Pancreas (tissue), 10 donors: ENCODE measurements at regions not wholly inside any gene's neighbourhood (a gene's known extent, or its start where the extent isn't known, plus 50 kb on each side); places are given as distances from the start of the nearest gene placed in this dataset.
A peak's percentile ranks its signal among the peaks of the same experiment; 100 is the strongest.

Experiments used
- ATAC-seq, 4 donors: fragments of 200-7000 bp; cut with Tn5 transposase; one replicate each; pipeline versions ENCODE4 v1.8.0 to v1.9.1; 2020; ENCODE audit warnings: mild to moderate bottlenecking in 4 of 4, moderate library complexity in 4 of 4
- DNase-seq, 6 donors: peaks; one replicate each; pipeline ENCODE4 v3.0.0-alpha.2; 2020
- FAIRE-seq: peaks from 2 replicates; lab custom pipeline; 2012; peaks lifted over from hg19 to GRCh38; lab: Jason Lieb, UNC
- H3K27ac ChIP-seq, 4 donors: fragments of 200-600 bp; sonication (generic); 1 replicate in 3 of 4; 2 replicates in 1 of 4; pipeline versions ENCODE4 v1.5.0 to v1.8.0; 2020
- H3K27me3 ChIP-seq, 4 donors: fragments of 200-600 bp; one replicate each; pipeline ENCODE4 v1.8.0; 2021
- H3K36me3 ChIP-seq, 3 donors: fragments of 200-600 bp; sonication (generic) in 1 of 3; one replicate each; pipeline versions ENCODE4 v1.5.0 to v1.8.0; 2020 to 2021
- H3K4me1 ChIP-seq, 3 donors: fragments of 200-600 bp; one replicate each; pipeline ENCODE4 v1.8.0; 2021
- H3K4me3 ChIP-seq, 4 donors: fragments of 200-600 bp; sonication (generic) in 2 of 4; one replicate each; pipeline versions ENCODE4 v1.5.0 to v1.8.0; 2020 to 2021
- H3K9me3 ChIP-seq, 4 donors: fragments of 200-600 bp; one replicate each; pipeline ENCODE4 v1.8.0; 2021
- CTCF ChIP-seq, 4 donors: fragments of 200-600 bp; sonication (generic) in 3 of 4; IDR thresholded peaks; one replicate each; pipeline versions ENCODE4 v1.5.0 to v1.8.0; 2021; ENCODE audit warnings: antibody characterized with exemption in 4 of 4
- WGBS, 2 donors: extraction: QIAGEN DNeasy Blood & Tissue Kit; methylation state at CpG; one replicate each; pipeline ENCODE4 v1.1.7; 2013; 5-methylcytosine and 5-hydroxymethylcytosine counted together
- intact Hi-C, 3 donors: fragments of 100-400 bp; cut with DNase I; formaldehyde crosslinking; loops; one replicate each; pipeline versions ENCODE4 v1.11.1 to v1.14.2; 2022
- donor health status: healthy with polysubstance abuse.
- donor health status: DM: no; HTN: no; CAD: no; lungs with moderate emphysema.
- donor health status: DM: no; HTN: no; CAD: no.
- donor health status: control.
- donor health status: control.
- donor health status: Bipolar disorder and iron deficiency.
- donor health status: DM: yes; HTN: yes; CAD: no.
- donor health status: DM: no; HTN: no; CAD: no.
- donor health status: DM: no; HTN: no; CAD: no.
- donor health status: DM: yes; HTN: yes; CAD: no.

- Histone ChIP-seq H3K4me1 (no peaks in the 10 kb centered on the region), H3K27me3 (peaks cover 0 to 3% (median 0%) of the 10 kb centered on the region in 4 donors), H3K27ac (no peak overlapping the region), H3K4me3 (no peak overlapping the region), H3K9me3 (no peaks in the 10 kb centered on the region), H3K36me3 (no peaks in the 10 kb centered on the region)
- 15 to 34% methylated on average over 2 of the region's 2 CpGs for WGBS, 2 donors
- ATAC-seq: no peak
- no peak for TF ChIP-seq CTCF (IDR thresholded peaks at IDR 0.05)
- FAIRE-seq: no peak
- intact Hi-C loops: no loop called here
- no peak for DNase-seq
These were observed 1004.9 kb upstream of the ADGRL3 start for GRCh38 chr4:60195256-60195655.

GRCh38 chr4:60201052-60201673, 999.0 kb upstream of the ADGRL3 start:
- no peak for FAIRE-seq
- H3K9me3 ChIP-seq: no peaks in the 10 kb centered on the region
- no peaks in the 10 kb centered on the region for H3K36me3 ChIP-seq
- peak; percentile 53 to 77 (median 66) for ATAC-seq
- no peak overlapping the region for H3K4me3 ChIP-seq
- peak; percentile 51 to 90 (median 76) for TF ChIP-seq CTCF (IDR thresholded peaks at IDR 0.05)
- WGBS, 2 donors: 2 to 3% methylated on average over 3 of the region's 3 CpGs
- H3K4me1 ChIP-seq: no peaks in the 10 kb centered on the region
- peak; percentile 12 to 69 (median 32) for DNase-seq
- H3K27me3 ChIP-seq: peaks cover 0 to under 1% (median 0%) of the 10 kb centered on the region in 4 donors
- H3K27ac ChIP-seq: no peak overlapping the region
- intact Hi-C loops: no loop called here

GRCh38 chr4:60209588-60209987, 990.5 kb upstream of the ADGRL3 start:
- TF ChIP-seq CTCF (IDR thresholded peaks at IDR 0.05): no peak
- H3K36me3 ChIP-seq: no peaks in the 10 kb centered on the region
- no peak overlapping the region for H3K4me3 ChIP-seq
- ATAC-seq (no peak), DNase-seq (no peak), FAIRE-seq (no peak)
- 88 to 95% methylated on average over 1 of the region's 1 CpG for WGBS, 2 donors
- intact Hi-C loops: no loop called here
- H3K4me1 ChIP-seq: no peaks in the 10 kb centered on the region
- no peak overlapping the region for H3K27ac ChIP-seq
- H3K27me3 ChIP-seq: no peaks in the 10 kb centered on the region
- H3K9me3 ChIP-seq: no peaks in the 10 kb centered on the region

- no peak for TF ChIP-seq CTCF (IDR thresholded peaks at IDR 0.05)
- no peak for DNase-seq
- H3K27me3 ChIP-seq: peaks cover 0 to 7% (median 0%) of the 10 kb centered on the region in 4 donors
- no peaks in the 10 kb centered on the region for H3K36me3 ChIP-seq
- no peaks in the 10 kb centered on the region for H3K9me3 ChIP-seq
- FAIRE-seq: no peak
- no peak overlapping the region for H3K27ac ChIP-seq
- WGBS, 2 donors: 92 to 97% methylated on average over 2 of the region's 2 CpGs
- ATAC-seq: no peak
- no peak overlapping the region for H3K4me3 ChIP-seq
- no peaks in the 10 kb centered on the region for H3K4me1 ChIP-seq
- intact Hi-C loops: no loop called here
These were observed 984.2 kb upstream of the ADGRL3 start for GRCh38 chr4:60215906-60216305.

GRCh38 chr4:60216752-60217151, 983.4 kb upstream of the ADGRL3 start:
- intact Hi-C loops: no loop called here
- Histone ChIP-seq H3K36me3 (no peaks in the 10 kb centered on the region), H3K27me3 (peaks cover 0 to 7% (median 0%) of the 10 kb centered on the region in 4 donors), H3K4me3 (no peak overlapping the region), H3K9me3 (no peaks in the 10 kb centered on the region), H3K4me1 (no peaks in the 10 kb centered on the region), H3K27ac (no peak overlapping the region)
- ATAC-seq: no peak
- TF ChIP-seq CTCF (IDR thresholded peaks at IDR 0.05): no peak
- DNase-seq: no peak
- 62 to 65% methylated on average over 1 of the region's 1 CpG for WGBS, 2 donors
- no peak for FAIRE-seq
